ENCODE measurements at regions not wholly inside any gene's neighbourhood (a gene's known extent, or its start where the extent isn't known, plus 50 kb on each side); places are given as distances from the start of the nearest gene placed in this dataset.
"Not testable (repeated sequence)": the region's sequence is repeated elsewhere in the genome, so short reads cannot be mapped to it uniquely, and the experiment has no call there.

DNA sequence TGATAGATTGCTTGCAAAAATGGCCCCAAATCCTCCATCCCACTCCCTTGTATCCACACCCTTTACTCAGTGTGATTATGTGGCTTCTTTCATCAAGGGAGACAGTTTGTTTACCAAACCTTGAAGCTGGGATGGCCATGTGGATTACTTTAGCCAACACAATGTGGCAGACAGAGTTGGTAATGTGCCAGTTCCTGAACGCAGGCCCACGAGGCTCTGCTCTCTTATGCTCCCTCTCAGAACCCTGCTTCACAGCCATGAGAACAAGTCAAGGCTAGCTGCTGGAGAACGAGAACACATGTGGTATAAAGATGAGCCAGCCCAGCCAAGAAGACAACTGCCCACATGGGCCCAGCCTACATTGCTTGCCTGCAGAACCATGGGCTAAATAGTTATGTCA lies 162.3 kb downstream of the NDUFA12 start:
- no peaks in the 10 kb centered on the region for H3K4me1 ChIP-seq
- no peak overlapping the region for H3K27ac ChIP-seq
- TF ChIP-seq POLR2AphosphoS5 (IDR thresholded peaks at IDR 0.05), result no peak
- TF ChIP-seq POLR2A (IDR thresholded peaks at IDR 0.05), result no peak
- TF ChIP-seq, protein P1, sequence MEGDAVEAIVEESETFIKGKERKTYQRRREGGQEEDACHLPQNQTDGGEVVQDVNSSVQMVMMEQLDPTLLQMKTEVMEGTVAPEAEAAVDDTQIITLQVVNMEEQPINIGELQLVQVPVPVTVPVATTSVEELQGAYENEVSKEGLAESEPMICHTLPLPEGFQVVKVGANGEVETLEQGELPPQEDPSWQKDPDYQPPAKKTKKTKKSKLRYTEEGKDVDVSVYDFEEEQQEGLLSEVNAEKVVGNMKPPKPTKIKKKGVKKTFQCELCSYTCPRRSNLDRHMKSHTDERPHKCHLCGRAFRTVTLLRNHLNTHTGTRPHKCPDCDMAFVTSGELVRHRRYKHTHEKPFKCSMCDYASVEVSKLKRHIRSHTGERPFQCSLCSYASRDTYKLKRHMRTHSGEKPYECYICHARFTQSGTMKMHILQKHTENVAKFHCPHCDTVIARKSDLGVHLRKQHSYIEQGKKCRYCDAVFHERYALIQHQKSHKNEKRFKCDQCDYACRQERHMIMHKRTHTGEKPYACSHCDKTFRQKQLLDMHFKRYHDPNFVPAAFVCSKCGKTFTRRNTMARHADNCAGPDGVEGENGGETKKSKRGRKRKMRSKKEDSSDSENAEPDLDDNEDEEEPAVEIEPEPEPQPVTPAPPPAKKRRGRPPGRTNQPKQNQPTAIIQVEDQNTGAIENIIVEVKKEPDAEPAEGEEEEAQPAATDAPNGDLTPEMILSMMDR (IDR thresholded peaks at IDR 0.05 in 8 of 11, conservative IDR thresholded peaks at IDR 0.05 in 3 of 11), result no peak
- DNase-seq, result no peak
- H3K4me3 ChIP-seq, result no peak overlapping the region
- intact Hi-C loops (cut with DNase I; ENCODE audit: low total_unique reads), result no loop called here
- WGBS, 5 donors, result 54 to 90% (median 77%) methylated on average over 3 of the region's 3 CpGs
- peaks cover 0 to 3% (median 0%) of the 10 kb centered on the region in 8 donors for H3K9me3 ChIP-seq
- H3K27me3 ChIP-seq (replicated peaks in 1 of 7), result no peaks in the 10 kb centered on the region
- H3K36me3 ChIP-seq, result no peaks in the 10 kb centered on the region

DNA sequence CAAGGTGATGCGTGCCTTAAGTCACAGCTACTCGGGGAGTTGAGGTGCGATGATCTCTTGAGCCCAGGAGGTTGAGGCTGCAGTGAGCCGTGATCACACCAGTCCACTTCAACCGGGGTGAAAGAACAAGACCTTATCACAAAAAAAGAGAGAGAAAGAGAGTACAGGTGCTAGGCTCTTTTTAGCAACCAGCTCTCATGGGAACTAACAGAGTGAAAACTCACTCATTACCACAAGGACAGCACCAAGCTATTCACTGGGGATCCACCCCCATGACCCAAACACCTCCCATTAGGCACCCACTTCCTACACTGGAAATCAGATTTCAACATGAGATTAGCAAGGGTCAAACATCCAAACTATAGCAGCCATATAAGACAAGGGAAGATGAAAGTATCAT lies 164.2 kb downstream of the NDUFA12 start:
- Histone ChIP-seq H3K27ac (no peak overlapping the region), H3K4me3 (no peak overlapping the region), H3K4me1 (no peaks in the 10 kb centered on the region), H3K36me3 (no peaks in the 10 kb centered on the region), H3K9me3 (peaks cover 0 to 3% (median 0%) of the 10 kb centered on the region in 8 donors), H3K27me3 (replicated peaks in 1 of 7) (no peaks in the 10 kb centered on the region)
- WGBS, 5 donors, result 71 to 87% (median 80%) methylated on average over 5 of the region's 5 CpGs
- TF ChIP-seq, protein P1 (IDR thresholded peaks at IDR 0.05 in 8 of 11, conservative IDR thresholded peaks at IDR 0.05 in 3 of 11), result no peak
- no peak for TF ChIP-seq POLR2AphosphoS5 (IDR thresholded peaks at IDR 0.05)
- no peak for TF ChIP-seq POLR2A (IDR thresholded peaks at IDR 0.05)
- no peak for DNase-seq
- intact Hi-C loops (cut with DNase I; ENCODE audit: low total_unique reads), result no loop called here

DNA sequence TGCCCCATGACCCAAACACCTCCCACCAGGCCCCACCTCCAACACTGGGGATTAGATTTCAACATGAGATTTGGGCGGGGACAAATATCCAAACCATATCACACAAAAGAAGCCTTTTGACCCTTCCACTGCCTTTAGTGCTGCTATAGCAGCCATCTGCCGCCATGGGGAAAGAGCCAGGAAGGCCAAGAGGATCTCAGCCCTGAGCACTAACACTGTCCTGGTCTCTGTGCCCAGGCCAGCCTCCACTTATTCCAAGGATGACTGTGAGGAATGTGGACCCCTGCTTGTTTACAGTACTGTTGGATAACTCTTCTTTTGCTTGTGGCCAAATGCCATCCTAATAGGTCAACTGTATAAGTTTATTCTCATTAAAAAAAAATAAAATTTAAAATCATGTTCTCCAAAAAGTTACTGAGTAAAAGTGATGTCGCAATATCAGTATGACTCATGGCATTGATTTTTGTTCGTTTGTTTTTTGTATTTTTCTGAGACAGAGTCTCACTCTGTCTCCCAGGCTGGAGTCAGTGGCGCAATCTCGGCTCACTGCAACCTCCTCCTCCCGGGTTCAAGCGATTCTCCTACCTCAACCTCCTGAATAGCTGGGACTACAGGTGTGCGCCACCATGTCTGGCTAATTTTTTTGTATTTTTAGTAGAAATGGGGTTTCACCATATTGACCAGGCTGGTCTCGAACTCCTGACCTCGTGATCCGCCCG lies 166.4 kb downstream of the NDUFA12 start:
- H3K4me1 ChIP-seq; H3K27me3 ChIP-seq (replicated peaks in 1 of 7); H3K4me3 ChIP-seq; H3K27ac ChIP-seq; H3K36me3 ChIP-seq; DNase-seq; intact Hi-C loops (cut with DNase I; ENCODE audit: low total_unique reads); H3K9me3 ChIP-seq: not testable (repeated sequence)
- WGBS, 5 donors, result 87 to 96% (median 89%) methylated on average over 10 to 13 of the region's 13 CpGs

DNA sequence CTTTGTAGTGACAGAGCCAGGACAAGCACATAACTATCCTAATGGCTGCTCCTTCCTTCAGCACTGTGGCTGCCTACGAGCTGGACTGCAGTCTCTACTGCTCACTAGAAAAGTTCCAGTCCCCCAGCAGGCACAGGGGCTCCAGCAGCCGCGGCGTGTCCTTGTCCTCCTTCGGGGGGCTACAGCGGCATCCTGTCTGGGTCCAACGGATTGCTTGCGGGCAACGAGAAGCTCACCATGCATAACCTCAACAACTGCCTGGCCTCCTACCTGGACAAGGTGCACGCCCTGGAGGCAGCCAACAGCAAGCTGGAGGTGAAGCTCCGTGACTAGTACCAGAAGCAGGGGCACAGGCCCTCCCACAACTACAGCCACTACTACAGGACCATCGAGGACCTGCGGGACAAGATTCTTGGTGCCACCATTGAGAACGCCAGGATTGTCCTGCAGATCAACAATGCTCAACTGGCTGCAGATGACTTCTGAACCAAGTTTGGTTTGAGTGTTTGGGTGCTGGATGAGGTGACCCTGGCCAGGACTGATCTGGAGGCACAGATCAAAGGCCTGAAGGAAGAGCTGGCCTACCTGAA lies 169.4 kb downstream of the NDUFA12 start:
- H3K4me1 ChIP-seq, result peaks cover 0 to 33% (median 23%) of the 10 kb centered on the region in 6 donors
- 93 to 98% (median 95%) methylated on average over 9 to 14 of the region's 14 CpGs for WGBS, 5 donors
- H3K27me3 ChIP-seq (replicated peaks in 1 of 7), result no peaks in the 10 kb centered on the region
- DNase-seq, result no peak
- intact Hi-C loops (cut with DNase I; ENCODE audit: low total_unique reads), result no loop called here
- H3K27ac ChIP-seq, result no peak overlapping the region
- no peak overlapping the region for H3K4me3 ChIP-seq
- TF ChIP-seq POLR2A (IDR thresholded peaks at IDR 0.05) (no peak), POLR2AphosphoS5 (IDR thresholded peaks at IDR 0.05) (no peak)
- TF ChIP-seq, protein P1 (IDR thresholded peaks at IDR 0.05 in 8 of 11, conservative IDR thresholded peaks at IDR 0.05 in 3 of 11), result no peak
- H3K36me3 ChIP-seq, result no peaks in the 10 kb centered on the region
- H3K9me3 ChIP-seq, result peaks cover 0 to 3% (median 0%) of the 10 kb centered on the region in 8 donors
